MM.1S (cell line): ENCODE measurements at regions not wholly inside any gene's neighbourhood (a gene's known extent, or its start where the extent isn't known, plus 50 kb on each side); places are given as distances from the start of the nearest gene placed in this dataset.
"Not testable (repeated sequence)": the region's sequence is repeated elsewhere in the genome, so short reads cannot be mapped to it uniquely, and the experiment has no call there.

ENCODE experiments used
- DNase-seq: peaks from one replicate; pipeline ENCODE4 v3.0.0-alpha.2; 2015
- H2AFZ ChIP-seq: fragments of 300-600 bp; sonication (generic); 2 replicates; pipeline ENCODE4 v1.6.0; 2016; ENCODE audit warnings: antibody characterized with exemption, low read length
- H3F3A ChIP-seq: fragments of 300-600 bp; sonication (generic); 2 replicates; pipeline ENCODE4 v1.6.1; 2016; ENCODE audit warnings: mild to moderate bottlenecking, antibody characterized with exemption, low read length, moderate library complexity, mixed read lengths; ENCODE audit not compliant: insufficient read depth
- H3K27ac ChIP-seq: fragments of 300-600 bp; sonication (generic); 2 replicates; pipeline ENCODE4 v1.5.1; 2016; ENCODE audit warnings: mild to moderate bottlenecking, low read length
- H3K27me3 ChIP-seq: fragments of 300-600 bp; sonication (generic); replicated peaks from 2 replicates; pipeline ENCODE4 v1.6.0; 2016; ENCODE audit warnings: low read length; ENCODE audit not compliant: insufficient read depth
- H3K36me3 ChIP-seq: fragments of 300-600 bp; sonication (generic); replicated peaks from 2 replicates; pipeline ENCODE4 v1.6.1; 2016; ENCODE audit warnings: mild to moderate bottlenecking, low read length, mixed read lengths; ENCODE audit not compliant: insufficient read depth
- H3K4me1 ChIP-seq: fragments of 300-600 bp; sonication (generic); 2 replicates; pipeline ENCODE4 v1.6.1; 2016; ENCODE audit warnings: low read length, mixed read lengths
- H3K4me2 ChIP-seq: fragments of 300-600 bp; sonication (generic); 2 replicates; pipeline ENCODE4 v1.6.0; 2016; ENCODE audit warnings: low read depth, low read length
- H3K4me3 ChIP-seq: fragments of 300-600 bp; sonication (generic); 2 replicates; pipeline ENCODE4 v1.5.1; 2016; ENCODE audit warnings: low read length, mixed read lengths
- H3K79me2 ChIP-seq: fragments of 300-600 bp; sonication (generic); 2 replicates; pipeline ENCODE4 v1.6.1; 2016; ENCODE audit warnings: mixed run types, low read length, mixed read lengths
- H3K9ac ChIP-seq: fragments of 300-600 bp; sonication (generic); 2 replicates; pipeline ENCODE4 v1.6.1; 2016; ENCODE audit warnings: low read length, mixed read lengths
- H3K9me2 ChIP-seq: fragments of 300-600 bp; sonication (generic); replicated peaks from 2 replicates; pipeline ENCODE4 v1.6.1; 2016; ENCODE audit warnings: mild to moderate bottlenecking, low read length, mixed read lengths; ENCODE audit not compliant: insufficient read depth
- H3K9me3 ChIP-seq: fragments of 300-600 bp; sonication (generic); replicated peaks from 2 replicates; pipeline ENCODE4 v1.6.1; 2016; ENCODE audit warnings: mild to moderate bottlenecking, low read length, mixed read lengths; ENCODE audit not compliant: insufficient read depth
- H4K20me1 ChIP-seq: fragments of 300-600 bp; sonication (generic); 2 replicates; pipeline ENCODE4 v1.6.1; 2016; ENCODE audit warnings: mild to moderate bottlenecking, low read length, moderate library complexity, mixed read lengths; ENCODE audit not compliant: insufficient read depth
- CTCF ChIP-seq: fragments of 300-600 bp; sonication (generic); IDR thresholded peaks from 2 replicates; pipeline ENCODE4 v1.5.1; 2016; ENCODE audit warnings: antibody characterized with exemption, low read length, mixed read lengths
- EZH2 ChIP-seq: fragments of 300-600 bp; sonication (generic); optimal IDR thresholded peaks from 2 replicates; pipeline ENCODE3; 2017; ENCODE audit warnings: low read depth, mild to moderate bottlenecking, antibody characterized with exemption, low read length, mixed read lengths
- EZH2phosphoT487 ChIP-seq: fragments of 300-600 bp; sonication (generic); IDR thresholded peaks from 2 replicates; pipeline ENCODE4 v1.6.1; 2018; ENCODE audit warnings: antibody characterized with exemption, low read length

DNA sequence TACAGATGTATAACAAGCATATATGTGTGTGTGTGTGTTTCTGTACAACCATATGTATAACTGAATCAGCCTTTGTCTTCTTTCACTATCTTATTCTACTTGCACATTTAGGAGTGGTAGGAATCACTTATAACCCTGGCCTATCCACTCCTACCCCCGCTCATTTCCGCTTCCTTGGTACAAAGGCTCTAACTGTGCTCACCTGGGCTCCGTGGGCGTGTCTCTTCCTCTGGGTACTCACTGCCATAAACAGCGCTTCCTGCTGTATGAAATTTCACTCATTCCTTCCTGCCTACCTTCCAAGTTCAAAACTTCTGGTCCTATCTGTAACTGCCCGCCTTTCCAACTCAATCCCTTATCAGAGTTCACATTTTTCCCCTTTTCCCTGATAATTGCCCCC, 815.5 kb downstream of the EPHA4 start:
- H3K9me2 ChIP-seq = no peaks in the 10 kb centered on the region
- H4K20me1 ChIP-seq = no peaks in the 10 kb centered on the region
- no peaks in the 10 kb centered on the region for H3K36me3 ChIP-seq
- no peaks in the 10 kb centered on the region for H3K4me1 ChIP-seq
- no peak overlapping the region for H2AFZ ChIP-seq
- H3K27me3 ChIP-seq = no peaks in the 10 kb centered on the region
- H3K9me3 ChIP-seq = no peaks in the 10 kb centered on the region
- no peaks in the 10 kb centered on the region for H3F3A ChIP-seq
- DNase-seq = no peak
- H3K4me2 ChIP-seq = no peak overlapping the region
- no peak overlapping the region for H3K9ac ChIP-seq
- no peak overlapping the region for H3K4me3 ChIP-seq
- no peak overlapping the region for H3K27ac ChIP-seq
- H3K79me2 ChIP-seq = no peaks in the 10 kb centered on the region
- TF ChIP-seq EZH2 (no peak), CTCF (no peak), EZH2phosphoT487 (no peak)

GRCh38 chr2:220758376-220758775, 813.7 kb downstream of the EPHA4 start:
- not testable (repeated sequence) for H3K4me2 ChIP-seq, H4K20me1 ChIP-seq, H2AFZ ChIP-seq, H3K79me2 ChIP-seq, H3K27me3 ChIP-seq, H3K9me3 ChIP-seq, H3K4me3 ChIP-seq, H3K9me2 ChIP-seq, H3K36me3 ChIP-seq, H3K4me1 ChIP-seq, H3K27ac ChIP-seq, H3F3A ChIP-seq, DNase-seq, H3K9ac ChIP-seq

GRCh38 chr2:220764171-220764570, 807.9 kb downstream of the EPHA4 start:
- Histone ChIP-seq H3K27me3 (no peaks in the 10 kb centered on the region), H3K4me3 (no peak overlapping the region), H3K9me3 (no peaks in the 10 kb centered on the region), H2AFZ (no peak overlapping the region), H4K20me1 (no peaks in the 10 kb centered on the region), H3K27ac (no peak overlapping the region), H3K9ac (no peak overlapping the region), H3K4me1 (no peaks in the 10 kb centered on the region), H3K9me2 (no peaks in the 10 kb centered on the region), H3K79me2 (no peaks in the 10 kb centered on the region), H3F3A (no peaks in the 10 kb centered on the region), H3K36me3 (no peaks in the 10 kb centered on the region), H3K4me2 (no peak overlapping the region)
- no peak for TF ChIP-seq EZH2phosphoT487
- TF ChIP-seq EZH2 = no peak
- DNase-seq = no peak

GRCh38 chr2:220767591-220768255, 804.4 kb downstream of the EPHA4 start:
- no peaks in the 10 kb centered on the region for H3K4me1 ChIP-seq
- no peaks in the 10 kb centered on the region for H3K79me2 ChIP-seq
- no peaks in the 10 kb centered on the region for H3K27me3 ChIP-seq
- no peak overlapping the region for H3K4me3 ChIP-seq
- H3F3A ChIP-seq = no peaks in the 10 kb centered on the region
- no peak for TF ChIP-seq EZH2phosphoT487
- no peak for TF ChIP-seq CTCF
- TF ChIP-seq EZH2 = no peak
- H4K20me1 ChIP-seq = no peaks in the 10 kb centered on the region
- no peak overlapping the region for H3K4me2 ChIP-seq
- no peak overlapping the region for H3K9ac ChIP-seq
- no peaks in the 10 kb centered on the region for H3K9me3 ChIP-seq
- DNase-seq = no peak
- H3K27ac ChIP-seq = no peak overlapping the region
- H3K9me2 ChIP-seq = no peaks in the 10 kb centered on the region
- no peaks in the 10 kb centered on the region for H3K36me3 ChIP-seq
- no peak overlapping the region for H2AFZ ChIP-seq
